B cell (primary cell): ENCODE measurements at regions not wholly inside any gene's neighbourhood (a gene's known extent, or its start where the extent isn't known, plus 50 kb on each side); places are given as distances from the start of the nearest gene placed in this dataset.
"Not testable (repeated sequence)": the region's sequence is repeated elsewhere in the genome, so short reads cannot be mapped to it uniquely, and the experiment has no call there.

Source experiments
- ATAC-seq: fragments of 200-7000 bp; cut with Tn5 transposase; one replicate; pipeline ENCODE4 v1.10.0; 2021; ENCODE audit warnings: low read depth, mild to moderate bottlenecking, moderate number of reproducible peaks, moderate library complexity
- CTCF ChIA-PET: fragments of 350-600 bp; sonication (Branson Sonifier 250); formaldehyde crosslinking; loops from one replicate; lab custom pipeline; 2021; ENCODE audit warnings: antibody characterized with exemption, inconsistent platforms; lab: Charles Lee
- POLR2A ChIA-PET: fragments of 350-600 bp; sonication (Branson Sonifier 250); formaldehyde crosslinking; loops from one replicate; lab custom pipeline; 2021; ENCODE audit warnings: antibody characterized with exemption; lab: Charles Lee
- DNase-seq: peaks from one replicate; pipeline ENCODE4 v3.0.0; 2013
- H2AFZ ChIP-seq: 2 replicates; pipeline ENCODE4 v1.6.1; 2012; ENCODE audit warnings: mild to moderate bottlenecking, low read depth, low read length; ENCODE audit not compliant: insufficient read depth, poor library complexity, severe bottlenecking
- H3K27ac ChIP-seq, 2 donors: 1 replicate in 1 of 2; 2 replicates in 1 of 2; pipeline ENCODE4 v1.5.1; 2012 to 2013; ENCODE audit warnings: low read length in 2 of 2, mild to moderate bottlenecking in 2 of 2, moderate library complexity in 1 of 2
- H3K27me3 ChIP-seq, 4 experiments: fragments of 200-600 bp in 1 of 4; sonication (generic) in 1 of 4; replicated peaks in 1 of 4; 1 replicate in 2 of 4; 2 replicates in 2 of 4; pipeline versions ENCODE4 v1.6.1 to v1.7.0; 2013 to 2016; ENCODE audit warnings: low read length in 3 of 4, mild to moderate bottlenecking in 2 of 4, mixed read lengths in 1 of 4, moderate library complexity in 1 of 4; ENCODE audit not compliant: insufficient read depth in 4 of 4, control insufficient read depth in 3 of 4; ENCODE audit errors: control extremely low read depth in 1 of 4
- H3K36me3 ChIP-seq, 2 experiments: replicated peaks in 1 of 2; 1 replicate in 1 of 2; 2 replicates in 1 of 2; pipeline versions ENCODE4 v1.6.1 to v1.7.1; 2013; ENCODE audit warnings: low read length in 1 of 2; ENCODE audit not compliant: insufficient read depth in 2 of 2, control insufficient read depth in 1 of 2; ENCODE audit errors: control extremely low read depth in 1 of 2, extremely low read depth in 1 of 2
- H3K4me1 ChIP-seq, 2 donors: fragments of 200-600 bp in 1 of 2; sonication (generic) in 1 of 2; 1 replicate in 1 of 2; 2 replicates in 1 of 2; pipeline versions ENCODE4 v1.5.1 to v1.6.1; 2013 to 2017; ENCODE audit warnings: low read length in 2 of 2; ENCODE audit not compliant: control insufficient read depth in 2 of 2, insufficient read depth in 2 of 2
- H3K4me2 ChIP-seq: replicated peaks from 2 replicates; pipeline ENCODE3; 2012; ENCODE audit warnings: mild to moderate bottlenecking, low read depth, low read length; ENCODE audit not compliant: poor library complexity, severe bottlenecking
- H3K4me3 ChIP-seq, 5 experiments: fragments of 200-600 bp in 1 of 5; sonication (generic) in 1 of 5; 1 replicate in 3 of 5; 2 replicates in 2 of 5; pipeline versions ENCODE4 v1.5.1 to v1.7.0; 2011 to 2016; ENCODE audit warnings: low read length in 4 of 5, mild to moderate bottlenecking in 4 of 5, low read depth in 2 of 5, control low read depth in 1 of 5, moderate library complexity in 1 of 5; ENCODE audit not compliant: insufficient read depth in 1 of 5; ENCODE audit errors: control extremely low read depth in 1 of 5, extremely low read depth in 1 of 5
- H3K79me2 ChIP-seq: fragments of 200-600 bp; sonication (generic); one replicate; pipeline ENCODE4 v1.6.0; 2016; ENCODE audit warnings: low read length; ENCODE audit not compliant: control insufficient read depth, insufficient read depth
- H3K9ac ChIP-seq: fragments of 200-600 bp; sonication (generic); 2 replicates; pipeline ENCODE4 v1.6.1; 2017; ENCODE audit warnings: mild to moderate bottlenecking, low read length, moderate library complexity
- H3K9me3 ChIP-seq, 3 donors: one replicate each; pipeline versions ENCODE4 v1.6.1 to v1.7.1; 2013; ENCODE audit warnings: low read length in 2 of 3; ENCODE audit not compliant: control insufficient read depth in 2 of 3, insufficient read depth in 1 of 3; ENCODE audit errors: control extremely low read depth in 1 of 3
- H4K20me1 ChIP-seq: 2 replicates; pipeline ENCODE4 v1.6.0; 2012; ENCODE audit warnings: mild to moderate bottlenecking, low read length; ENCODE audit not compliant: insufficient read depth, control insufficient read depth, poor library complexity, severe bottlenecking
- H3K27ac Mint-ChIP-seq: one replicate; pipeline ENCODE4 v1.8.0; 2021; ENCODE audit warnings: mixed read lengths
- H3K27me3 Mint-ChIP-seq: one replicate; pipeline ENCODE4 v1.8.0; 2021; ENCODE audit warnings: mixed read lengths
- H3K4me1 Mint-ChIP-seq: one replicate; pipeline ENCODE4 v1.8.0; 2021; ENCODE audit warnings: mixed read lengths
- H3K4me3 Mint-ChIP-seq: one replicate; pipeline ENCODE4 v1.8.0; 2021; ENCODE audit warnings: mixed read lengths
- H3K9me3 Mint-ChIP-seq: one replicate; pipeline ENCODE4 v1.8.0; 2022; ENCODE audit warnings: mixed read lengths; ENCODE audit not compliant: insufficient read depth
- EZH2 ChIP-seq: IDR thresholded peaks from 2 replicates; pipeline ENCODE4 v1.6.1; 2012; ENCODE audit warnings: borderline replicate concordance, low read depth, mild to moderate bottlenecking, moderate library complexity, low read length; ENCODE audit not compliant: insufficient read depth, poor library complexity, severe bottlenecking
- WGBS: methylation state at CpG from one replicate; pipeline ENCODE4 v1.1.5; 2013; ENCODE audit warnings: missing lambda C conversion rate; ENCODE audit not compliant: insufficient coverage; 5-methylcytosine and 5-hydroxymethylcytosine counted together
- intact Hi-C: fragments of 100-400 bp; cut with micrococcal nuclease; formaldehyde crosslinking; loops from one replicate; pipeline ENCODE4 v1.10.0; 2022
- TF ChIP-seq, protein P1 (sequence below): fragments of 200-600 bp; IDR thresholded peaks from one replicate; pipeline ENCODE4 v1.8.0; 2022; ENCODE audit warnings: antibody characterized with exemption, mild to moderate bottlenecking

DNA sequence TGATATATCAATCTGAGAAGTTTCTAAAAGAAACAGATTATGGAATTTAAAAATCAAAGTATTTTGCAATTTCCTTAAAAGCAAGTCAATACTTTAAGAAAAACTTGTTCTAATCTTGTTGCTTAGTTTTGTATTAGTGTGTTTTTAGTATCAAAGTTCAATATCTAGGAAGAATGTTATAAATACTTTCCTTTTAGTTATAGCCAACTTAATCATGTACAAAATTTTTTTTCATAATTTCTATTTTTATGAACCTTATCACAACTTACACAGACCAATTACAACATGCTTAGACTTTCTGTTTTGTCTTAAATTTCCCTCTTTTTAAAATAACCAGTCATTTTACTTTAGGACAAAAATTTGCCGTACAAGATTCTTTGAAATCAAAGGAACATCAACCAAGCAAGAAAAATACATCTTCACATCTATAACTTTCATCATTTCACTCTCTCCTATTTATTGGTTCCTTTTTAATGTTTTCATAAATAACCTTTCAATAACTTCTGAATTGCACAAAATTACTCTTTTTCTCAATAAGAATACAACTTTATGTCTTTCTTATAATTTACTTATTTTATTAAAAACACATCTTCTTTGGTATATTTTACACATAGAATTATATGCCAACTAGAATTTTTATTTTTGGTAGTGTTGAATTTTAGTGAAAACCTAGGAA lies 308.2 kb upstream of the GLI3 start:
- H3K4me1 ChIP-seq, result no peaks in the 10 kb centered on the region
- H3K36me3 ChIP-seq, result no peaks in the 10 kb centered on the region
- no peak overlapping the region for H3K27ac Mint-ChIP-seq
- no peaks in the 10 kb centered on the region for H4K20me1 ChIP-seq
- H3K27me3 Mint-ChIP-seq, result no peaks in the 10 kb centered on the region
- H3K79me2 ChIP-seq, result no peaks in the 10 kb centered on the region
- ATAC-seq (no peak), DNase-seq (no peak)
- intact Hi-C loops, result no loop called here
- peaks cover 9% of the 10 kb centered on the region for H3K9me3 Mint-ChIP-seq
- H3K4me1 Mint-ChIP-seq, result no peaks in the 10 kb centered on the region
- WGBS, result no CpG with 5 or more reads among the region's 1 CpG
- no peak overlapping the region for H2AFZ ChIP-seq
- H3K9me3 ChIP-seq, result peaks cover 0 to 7% (median 0%) of the 10 kb centered on the region in 3 donors
- no peak for TF ChIP-seq EZH2
- TF ChIP-seq, protein P1, sequence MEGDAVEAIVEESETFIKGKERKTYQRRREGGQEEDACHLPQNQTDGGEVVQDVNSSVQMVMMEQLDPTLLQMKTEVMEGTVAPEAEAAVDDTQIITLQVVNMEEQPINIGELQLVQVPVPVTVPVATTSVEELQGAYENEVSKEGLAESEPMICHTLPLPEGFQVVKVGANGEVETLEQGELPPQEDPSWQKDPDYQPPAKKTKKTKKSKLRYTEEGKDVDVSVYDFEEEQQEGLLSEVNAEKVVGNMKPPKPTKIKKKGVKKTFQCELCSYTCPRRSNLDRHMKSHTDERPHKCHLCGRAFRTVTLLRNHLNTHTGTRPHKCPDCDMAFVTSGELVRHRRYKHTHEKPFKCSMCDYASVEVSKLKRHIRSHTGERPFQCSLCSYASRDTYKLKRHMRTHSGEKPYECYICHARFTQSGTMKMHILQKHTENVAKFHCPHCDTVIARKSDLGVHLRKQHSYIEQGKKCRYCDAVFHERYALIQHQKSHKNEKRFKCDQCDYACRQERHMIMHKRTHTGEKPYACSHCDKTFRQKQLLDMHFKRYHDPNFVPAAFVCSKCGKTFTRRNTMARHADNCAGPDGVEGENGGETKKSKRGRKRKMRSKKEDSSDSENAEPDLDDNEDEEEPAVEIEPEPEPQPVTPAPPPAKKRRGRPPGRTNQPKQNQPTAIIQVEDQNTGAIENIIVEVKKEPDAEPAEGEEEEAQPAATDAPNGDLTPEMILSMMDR, result no peak
- H3K4me3 Mint-ChIP-seq, result no peak overlapping the region
- no peak overlapping the region for H3K4me2 ChIP-seq
- ChIA-PET POLR2A (no interaction called here), CTCF (no interaction called here)
- no peaks in the 10 kb centered on the region for H3K27me3 ChIP-seq
- H3K4me3 ChIP-seq, result no peak overlapping the region
- no peak overlapping the region for H3K27ac ChIP-seq
- H3K9ac ChIP-seq, result no peak overlapping the region

DNA sequence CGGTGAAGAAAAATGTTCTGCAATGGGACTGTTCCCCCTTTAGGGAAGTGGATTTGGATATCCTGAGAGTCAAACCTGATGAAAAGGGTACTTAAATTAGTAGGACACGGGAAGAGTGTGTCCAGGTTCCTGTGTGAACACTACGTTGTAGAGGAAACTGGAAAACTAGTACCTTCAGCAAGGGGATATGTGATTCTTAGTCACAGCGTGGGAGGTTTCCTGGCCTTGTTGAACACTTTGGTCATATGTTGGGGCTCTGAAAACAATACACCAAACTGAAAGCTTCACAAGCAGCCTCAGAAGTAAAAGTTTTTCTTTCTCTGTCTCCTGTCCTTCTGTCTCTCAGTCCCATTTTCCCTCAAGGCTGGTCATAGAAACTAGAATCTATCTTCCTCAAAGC lies 306.9 kb upstream of the GLI3 start:
- no peak overlapping the region for H3K27ac Mint-ChIP-seq
- 75% methylated on average over 3 of the region's 4 CpGs for WGBS

DNA sequence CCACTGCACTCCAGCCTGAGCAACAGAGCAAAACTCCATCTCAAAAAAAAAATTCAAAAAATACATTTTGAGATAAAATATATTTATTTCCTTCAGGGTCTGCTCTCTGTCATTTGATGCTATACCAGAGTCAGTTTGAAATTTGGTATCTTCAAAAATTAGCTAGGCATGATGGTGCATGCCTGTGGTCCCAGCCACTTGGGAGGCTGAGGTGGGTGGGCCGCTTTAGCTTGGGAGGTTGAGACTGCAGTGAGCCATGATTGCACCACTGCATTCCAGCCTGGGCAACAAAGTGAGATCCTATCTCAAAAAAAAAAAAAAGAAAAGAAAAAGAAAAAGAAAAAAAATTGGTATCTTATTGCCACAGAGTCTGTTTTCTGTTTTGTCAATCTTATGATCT lies 305.4 kb upstream of the GLI3 start:
- H3K27ac Mint-ChIP-seq, H3K27ac ChIP-seq, intact Hi-C loops, H2AFZ ChIP-seq, H3K4me2 ChIP-seq, H3K9ac ChIP-seq, H3K27me3 Mint-ChIP-seq, H3K27me3 ChIP-seq, DNase-seq, H3K79me2 ChIP-seq, H3K36me3 ChIP-seq, H3K4me3 Mint-ChIP-seq, H3K9me3 ChIP-seq, H3K4me1 ChIP-seq, ATAC-seq, H3K9me3 Mint-ChIP-seq, H3K4me1 Mint-ChIP-seq, POLR2A ChIA-PET, CTCF ChIA-PET, H4K20me1 ChIP-seq, H3K4me3 ChIP-seq: not testable (repeated sequence)
- no CpG with 5 or more reads among the region's 1 CpG for WGBS

More for the DNA sequence above, 306.9 kb upstream of the GLI3 start:
- Histone ChIP-seq H3K79me2 (no peaks in the 10 kb centered on the region), H3K4me2 (no peak overlapping the region), H3K4me1 (no peaks in the 10 kb centered on the region), H2AFZ (no peak overlapping the region), H3K4me3 (no peak overlapping the region), H3K36me3 (no peaks in the 10 kb centered on the region), H3K27me3 (no peaks in the 10 kb centered on the region), H3K9me3 (peaks cover 0 to 7% (median 0%) of the 10 kb centered on the region in 3 donors), H4K20me1 (no peaks in the 10 kb centered on the region), H3K27ac (no peak overlapping the region), H3K9ac (no peak overlapping the region)
- Mint-ChIP-seq H3K4me1 (no peaks in the 10 kb centered on the region), H3K27me3 (no peaks in the 10 kb centered on the region), H3K4me3 (no peak overlapping the region), H3K9me3 (peaks cover 9% of the 10 kb centered on the region)
- ChIA-PET CTCF (no interaction called here), POLR2A (no interaction called here)
- intact Hi-C loops, result no loop called here
- TF ChIP-seq EZH2, result no peak
- TF ChIP-seq, protein P1, result no peak
- DNase-seq (no peak), ATAC-seq (no peak)
